Midbrain (tissue), 1 donor: ENCODE measurements at regions not wholly inside any gene's neighbourhood (a gene's known extent, or its start where the extent isn't known, plus 50 kb on each side); places are given as distances from the start of the nearest gene placed in this dataset.

Source experiments
- DNase-seq: peaks from one replicate; lab custom pipeline; 2025; lab: John Stamatoyannopoulos, UW

GRCh38 chr1:233520261-233521191, 93.4 kb upstream of the KCNK1 start:
- DNase-seq, result no peak

DNA sequence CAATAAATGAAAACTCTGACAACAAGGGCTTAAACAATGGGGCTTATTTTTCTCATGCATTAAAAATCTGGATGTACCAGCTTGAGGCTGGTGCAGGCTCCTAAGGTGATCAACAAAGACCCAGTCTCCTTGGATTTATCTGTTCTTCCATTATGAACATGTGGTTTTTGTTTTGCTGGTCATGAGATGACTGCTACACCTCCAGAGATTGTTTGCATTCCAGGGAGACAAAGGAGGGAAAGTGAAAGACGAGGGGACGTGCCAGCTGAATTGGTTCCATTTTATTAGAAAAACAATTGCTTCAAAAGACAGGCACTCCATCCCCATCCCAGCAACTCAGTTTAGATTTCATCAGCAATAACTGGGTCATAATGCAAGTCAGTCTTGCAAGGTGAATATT, 90.9 kb upstream of the KCNK1 start:
- DNase-seq, result peak; percentile 5

- DNase-seq, result no peak
These were observed 86.1 kb upstream of the KCNK1 start for GRCh38 chr1:233527818-233528217.

DNA sequence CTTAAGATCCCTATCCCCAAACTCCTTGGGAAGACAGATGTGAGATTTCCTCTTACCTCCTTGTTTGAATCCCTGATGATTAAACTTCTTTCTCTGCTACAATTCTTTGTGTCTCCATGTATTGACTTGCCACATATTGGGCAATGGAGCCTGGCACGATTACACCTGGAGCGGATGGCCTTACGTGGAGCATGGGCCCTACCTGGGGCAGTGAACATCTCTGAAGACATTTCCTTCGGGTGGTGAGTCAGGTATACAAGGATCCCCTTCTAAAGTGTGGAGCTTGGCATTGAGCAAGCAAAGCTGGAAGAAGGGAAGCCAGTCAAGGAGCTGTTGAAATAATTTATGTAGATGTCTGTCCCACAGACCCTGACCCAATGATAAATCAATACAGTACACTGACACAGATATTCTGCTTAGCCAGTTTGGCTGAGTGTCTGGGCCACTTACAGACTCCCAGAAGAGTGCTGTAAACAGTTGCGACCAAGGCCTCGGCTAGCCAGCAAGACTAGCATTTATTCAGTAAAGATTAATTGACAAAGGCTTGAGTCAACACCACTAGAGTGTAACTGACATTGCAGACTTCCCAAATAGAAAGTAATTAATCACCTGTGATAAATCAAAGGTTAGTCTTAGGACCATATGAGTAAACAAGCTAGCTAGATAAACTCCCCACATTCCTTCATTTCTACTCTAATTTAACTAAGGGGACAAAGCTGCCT, 83.1 kb upstream of the KCNK1 start:
- no peak for DNase-seq

DNA sequence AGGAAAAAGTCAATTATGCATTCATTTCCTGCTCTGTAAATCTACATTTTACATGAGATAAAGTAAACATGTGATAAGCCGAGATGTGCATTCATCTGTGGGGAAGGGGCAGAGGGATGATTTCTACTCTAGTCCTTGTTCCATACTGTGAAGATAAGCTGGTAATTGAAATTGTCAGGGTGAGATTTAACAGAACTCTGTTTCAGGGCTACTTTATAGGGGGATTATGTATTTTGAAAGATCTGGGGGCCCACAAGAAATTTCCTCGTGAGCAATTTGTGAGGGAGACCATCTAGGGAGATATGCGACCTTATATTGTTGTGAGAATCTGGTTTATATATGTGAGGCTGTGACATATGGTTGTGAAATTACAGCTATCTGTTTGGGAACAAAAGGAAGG, 73.1 kb upstream of the KCNK1 start:
- no peak for DNase-seq

DNA sequence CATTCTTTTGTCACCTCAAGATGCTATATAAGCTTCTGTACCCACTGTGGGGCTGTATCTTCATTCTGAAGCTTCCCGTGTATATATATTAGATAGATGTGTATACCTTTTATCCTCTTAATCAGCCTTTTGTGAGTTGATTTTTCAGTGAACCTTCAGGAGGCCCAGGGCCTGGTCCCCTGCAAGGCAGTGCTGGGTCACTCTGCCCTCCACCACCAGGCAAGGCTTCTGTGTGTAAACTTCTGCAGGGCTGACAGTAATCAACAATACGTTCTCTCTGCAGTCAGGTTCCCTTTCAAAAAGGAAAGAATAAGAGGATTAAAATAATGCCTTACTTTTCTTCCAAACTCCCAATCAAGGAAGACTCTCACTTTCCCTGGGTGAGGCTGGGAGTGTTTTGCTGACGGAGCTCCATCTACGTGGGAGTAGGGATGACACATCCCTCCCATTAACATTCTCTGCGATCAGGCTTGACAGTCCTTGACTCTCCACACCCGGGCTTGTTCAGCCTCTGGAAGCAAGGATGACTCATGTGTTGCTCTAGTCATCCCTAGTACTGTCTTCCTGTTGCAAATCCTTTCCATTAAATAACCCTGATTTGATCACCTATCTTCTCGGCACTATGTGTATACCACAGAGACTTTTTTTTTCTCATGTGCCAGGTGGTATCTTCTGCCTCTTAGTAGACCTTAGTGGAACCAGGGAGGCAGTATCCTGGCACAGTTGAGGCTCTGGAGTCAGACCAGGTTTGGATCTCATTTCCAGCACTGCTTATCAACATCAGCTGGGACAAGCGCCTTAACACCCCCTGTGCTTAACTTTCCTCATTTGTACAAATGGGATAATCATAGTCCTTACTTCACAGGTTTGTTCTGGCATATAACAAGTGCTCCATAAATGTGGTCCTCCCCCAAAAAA, 70.3 kb upstream of the KCNK1 start:
- no peak for DNase-seq

GRCh38 chr1:233544304-233544703, 69.6 kb upstream of the KCNK1 start:
- no peak for DNase-seq

DNA sequence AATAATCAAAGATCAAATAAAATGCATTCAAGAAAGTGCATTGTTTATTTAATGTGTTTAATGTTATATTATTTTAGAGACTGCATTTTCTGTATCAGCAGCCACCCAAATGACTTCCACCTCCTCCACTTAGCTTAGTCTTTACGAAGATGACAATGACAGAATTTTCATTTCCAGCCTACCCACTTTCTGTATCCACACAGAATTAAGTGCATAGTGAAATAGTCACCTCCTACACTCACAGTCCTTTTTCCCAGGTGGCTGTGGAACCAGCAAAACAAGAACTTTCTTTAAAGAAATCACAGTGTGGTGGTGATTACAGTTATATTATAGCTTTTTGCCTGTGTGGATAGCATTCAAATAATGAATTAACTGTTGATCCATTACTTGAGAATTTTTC, 66.2 kb upstream of the KCNK1 start:
- DNase-seq, result no peak

- no peak for DNase-seq
These were observed 64.5 kb upstream of the KCNK1 start for GRCh38 chr1:233549404-233549803.

GRCh38 chr1:233549917-233550316, 64.0 kb upstream of the KCNK1 start:
- DNase-seq, result no peak

DNA sequence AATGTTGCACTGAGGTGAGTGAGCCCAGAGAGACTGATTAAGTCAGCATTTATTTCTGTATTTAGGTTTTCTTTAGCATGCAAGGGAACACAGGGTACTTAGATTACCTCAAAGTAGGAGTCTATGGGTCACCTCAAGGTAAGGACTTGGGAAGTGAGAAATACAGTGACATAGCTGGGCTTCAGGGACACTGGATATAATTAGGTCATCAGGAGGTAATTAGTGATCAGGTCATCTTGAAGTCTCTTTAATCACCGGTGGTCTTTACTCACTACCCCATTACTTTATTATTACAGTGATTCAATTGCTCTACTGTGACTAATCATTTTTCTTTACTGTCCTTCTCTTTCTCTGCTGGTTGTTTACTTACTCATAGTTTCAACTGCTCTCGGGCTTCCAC, 59.9 kb upstream of the KCNK1 start:
- DNase-seq, result no peak

DNA sequence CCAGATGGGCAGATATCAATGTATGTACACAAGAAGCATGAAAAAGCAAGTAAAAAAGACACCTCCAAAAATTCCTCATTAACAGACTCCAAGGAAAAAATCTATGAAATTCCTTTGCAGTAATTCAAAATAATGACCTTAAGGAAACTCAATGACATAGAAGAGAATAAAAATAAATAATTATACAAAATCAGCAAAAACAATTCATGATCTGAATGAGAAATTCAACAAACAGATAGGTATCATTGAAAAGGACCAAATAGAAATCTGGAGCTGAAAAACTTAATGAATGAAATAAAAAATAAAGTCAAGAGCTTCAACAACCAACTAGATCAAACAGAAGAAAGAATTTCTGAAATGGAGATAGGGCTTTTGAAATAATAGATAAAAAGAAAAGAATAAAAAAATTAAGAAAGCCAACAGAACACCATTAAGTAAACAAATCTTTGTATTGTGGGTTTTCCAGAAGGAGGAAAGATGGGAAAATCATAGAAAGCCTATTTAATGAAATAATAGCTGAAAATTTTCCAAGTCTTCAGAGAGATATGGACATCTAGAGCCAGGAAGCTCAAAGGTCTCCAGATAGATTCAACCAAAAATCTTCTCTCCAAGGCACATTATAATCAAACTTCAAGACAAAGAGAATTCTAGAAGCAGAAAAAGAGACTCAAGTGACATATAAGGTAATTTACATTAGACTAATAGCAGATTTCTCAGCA, 52.0 kb upstream of the KCNK1 start:
- DNase-seq, result no peak
